ENCODE measurements at regions not wholly inside any gene's neighbourhood (a gene's known extent, or its start where the extent isn't known, plus 50 kb on each side); places are given as distances from the start of the nearest gene placed in this dataset.

- Histone ChIP-seq H3K9me2 (ENCODE audit: low read depth, low read length) (no peaks in the 10 kb centered on the region), H3K9ac (ENCODE audit: low read length) (no peak overlapping the region), H3F3A (ENCODE audit: insufficient read depth, low read length) (no peaks in the 10 kb centered on the region), H3K27me3 (ENCODE audit: insufficient read depth, low read length) (no peaks in the 10 kb centered on the region), H4K20me1 (ENCODE audit: insufficient read depth, low read length) (no peaks in the 10 kb centered on the region), H3K36me3 (ENCODE audit: insufficient read depth, low read length) (no peaks in the 10 kb centered on the region), H3K4me1 (ENCODE audit: insufficient read depth, low read length, severe bottlenecking) (no peaks in the 10 kb centered on the region), H3K4me3 (ENCODE audit: low read depth, low read length, poor library complexity, severe bottlenecking) (no peak overlapping the region), H2AFZ (ENCODE audit: low read length) (no peak overlapping the region), H3K4me2 (ENCODE audit: low read length) (no peak overlapping the region), H3K79me2 (ENCODE audit: insufficient read depth, low read length) (no peaks in the 10 kb centered on the region), H3K9me3 (ENCODE audit: low read length) (no peaks in the 10 kb centered on the region), H3K27ac (ENCODE audit: low read depth, low read length, poor library complexity, severe bottlenecking) (no peak overlapping the region)
- TF ChIP-seq CTCF (IDR thresholded peaks at IDR 0.05; ENCODE audit: low read length): no peak
- no peak for TF ChIP-seq EZH2 (IDR thresholded peaks at IDR 0.05; ENCODE audit: borderline replicate concordance, low read length)
These were observed 285.0 kb upstream of the KCNH7 start for GRCh38 chr2:163123526-163123925.

- no peak overlapping the region for H3K4me2 ChIP-seq (ENCODE audit: low read length)
These were observed 283.7 kb upstream of the KCNH7 start for GRCh38 chr2:163122257-163122656.

GRCh38 chr2:163121483-163121882, 282.9 kb upstream of the KCNH7 start:
- Histone ChIP-seq H3K9ac (ENCODE audit: low read length) (no peak overlapping the region), H4K20me1 (ENCODE audit: insufficient read depth, low read length) (no peaks in the 10 kb centered on the region), H3K36me3 (ENCODE audit: insufficient read depth, low read length) (no peaks in the 10 kb centered on the region), H3K9me3 (ENCODE audit: low read length) (no peaks in the 10 kb centered on the region), H3K4me2 (ENCODE audit: low read length) (no peak overlapping the region), H3F3A (ENCODE audit: insufficient read depth, low read length) (no peaks in the 10 kb centered on the region), H3K27ac (ENCODE audit: low read depth, low read length, poor library complexity, severe bottlenecking) (no peak overlapping the region), H3K4me3 (ENCODE audit: low read depth, low read length, poor library complexity, severe bottlenecking) (no peak overlapping the region), H3K27me3 (ENCODE audit: insufficient read depth, low read length) (no peaks in the 10 kb centered on the region), H3K4me1 (ENCODE audit: insufficient read depth, low read length, severe bottlenecking) (no peaks in the 10 kb centered on the region), H3K9me2 (ENCODE audit: low read depth, low read length) (no peaks in the 10 kb centered on the region), H2AFZ (ENCODE audit: low read length) (no peak overlapping the region), H3K79me2 (ENCODE audit: insufficient read depth, low read length) (no peaks in the 10 kb centered on the region)
- TF ChIP-seq CTCF (IDR thresholded peaks at IDR 0.05; ENCODE audit: low read length) (no peak), EZH2 (IDR thresholded peaks at IDR 0.05; ENCODE audit: borderline replicate concordance, low read length) (no peak)

More at GRCh38 chr2:163122257-163122656, 283.7 kb upstream of the KCNH7 start:
- Histone ChIP-seq H3K9ac (ENCODE audit: low read length) (no peak overlapping the region), H3K36me3 (ENCODE audit: insufficient read depth, low read length) (no peaks in the 10 kb centered on the region), H3K9me3 (ENCODE audit: low read length) (no peaks in the 10 kb centered on the region), H4K20me1 (ENCODE audit: insufficient read depth, low read length) (no peaks in the 10 kb centered on the region), H3K4me1 (ENCODE audit: insufficient read depth, low read length, severe bottlenecking) (no peaks in the 10 kb centered on the region), H3K27ac (ENCODE audit: low read depth, low read length, poor library complexity, severe bottlenecking) (no peak overlapping the region), H3K79me2 (ENCODE audit: insufficient read depth, low read length) (no peaks in the 10 kb centered on the region), H3K4me3 (ENCODE audit: low read depth, low read length, poor library complexity, severe bottlenecking) (no peak overlapping the region), H3K9me2 (ENCODE audit: low read depth, low read length) (no peaks in the 10 kb centered on the region), H2AFZ (ENCODE audit: low read length) (no peak overlapping the region), H3F3A (ENCODE audit: insufficient read depth, low read length) (no peaks in the 10 kb centered on the region), H3K27me3 (ENCODE audit: insufficient read depth, low read length) (no peaks in the 10 kb centered on the region)
- TF ChIP-seq CTCF (IDR thresholded peaks at IDR 0.05; ENCODE audit: low read length): no peak
- TF ChIP-seq EZH2 (IDR thresholded peaks at IDR 0.05; ENCODE audit: borderline replicate concordance, low read length): no peak

Data from OCI-LY1 (cell line).